ENCODE measurements at regions not wholly inside any gene's neighbourhood (a gene's known extent, or its start where the extent isn't known, plus 50 kb on each side); places are given as distances from the start of the nearest gene placed in this dataset.
A peak's percentile ranks its signal among the peaks of the same experiment; 100 is the strongest.

- Histone ChIP-seq H3K27ac (no peak overlapping the region), H3K4me3 (no peak overlapping the region), H3K4me1 (replicated peaks in 1 of 2) (no peaks in the 10 kb centered on the region), H3K9me3 (replicated peaks in 1 of 3) (no peaks in the 10 kb centered on the region), H3K36me3 (replicated peaks in 1 of 2) (no peaks in the 10 kb centered on the region), H3K27me3 (no peaks in the 10 kb centered on the region)
- intact Hi-C loops (cut with DNase I), result no loop called here
- DNase-seq, result no peak
- no peak for TF ChIP-seq POLR2A (IDR thresholded peaks at IDR 0.05)
- no peak for TF ChIP-seq CTCF (IDR thresholded peaks at IDR 0.05)
These were observed 268.8 kb downstream of the ADAMTS20 start for GRCh38 chr12:43283206-43283605.

GRCh38 chr12:43282106-43282505, 269.9 kb downstream of the ADAMTS20 start:
- no peak for DNase-seq

GRCh38 chr12:43281563-43281962, 270.4 kb downstream of the ADAMTS20 start:
- intact Hi-C loops (cut with DNase I), result no loop called here
- Histone ChIP-seq H3K9me3 (replicated peaks in 1 of 3) (no peaks in the 10 kb centered on the region), H3K4me3 (no peak overlapping the region), H3K4me1 (replicated peaks in 1 of 2) (no peaks in the 10 kb centered on the region), H3K36me3 (replicated peaks in 1 of 2) (no peaks in the 10 kb centered on the region), H3K27me3 (no peaks in the 10 kb centered on the region), H3K27ac (no peak overlapping the region)
- TF ChIP-seq CTCF (IDR thresholded peaks at IDR 0.05), result no peak
- TF ChIP-seq POLR2A (IDR thresholded peaks at IDR 0.05), result no peak
- DNase-seq, result no peak
- WGBS, 4 donors, result 63 to 76% (median 67%) methylated on average over 3 of the region's 3 CpGs

More at GRCh38 chr12:43282106-43282505, 269.9 kb downstream of the ADAMTS20 start:
- intact Hi-C loops (cut with DNase I), result no loop called here
- H3K36me3 ChIP-seq (replicated peaks in 1 of 2), result no peaks in the 10 kb centered on the region
- no peaks in the 10 kb centered on the region for H3K4me1 ChIP-seq (replicated peaks in 1 of 2)
- H3K9me3 ChIP-seq (replicated peaks in 1 of 3), result no peaks in the 10 kb centered on the region
- no peak overlapping the region for H3K4me3 ChIP-seq
- H3K27ac ChIP-seq, result no peak overlapping the region
- TF ChIP-seq POLR2A (IDR thresholded peaks at IDR 0.05), result no peak
- TF ChIP-seq CTCF (IDR thresholded peaks at IDR 0.05), result peak in 2 of 6 experiments; percentile 17 to 36
- no peaks in the 10 kb centered on the region for H3K27me3 ChIP-seq

GRCh38 chr12:43278541-43278832, 273.5 kb downstream of the ADAMTS20 start:
- Histone ChIP-seq H3K4me1 (replicated peaks in 1 of 2) (no peaks in the 10 kb centered on the region), H3K9me3 (replicated peaks in 1 of 3) (no peaks in the 10 kb centered on the region), H3K27ac (no peak overlapping the region), H3K27me3 (no peaks in the 10 kb centered on the region), H3K4me3 (no peak overlapping the region), H3K36me3 (replicated peaks in 1 of 2) (no peaks in the 10 kb centered on the region)
- intact Hi-C loops (cut with DNase I), result no loop called here
- TF ChIP-seq POLR2A (IDR thresholded peaks at IDR 0.05) (no peak), CTCF (IDR thresholded peaks at IDR 0.05) (no peak)
- WGBS, 4 donors, result 73 to 85% (median 80%) methylated on average over 3 of the region's 3 CpGs
- no peak for DNase-seq

All from adrenal gland (tissue), 9 donors.